Mesodermal cell (in vitro differentiated cells): ENCODE measurements at regions not wholly inside any gene's neighbourhood (a gene's known extent, or its start where the extent isn't known, plus 50 kb on each side); places are given as distances from the start of the nearest gene placed in this dataset.
"Not testable (repeated sequence)": the region's sequence is repeated elsewhere in the genome, so short reads cannot be mapped to it uniquely, and the experiment has no call there.

ENCODE experiments used
- H3K27ac ChIP-seq: 2 replicates; pipeline ENCODE4 v1.7.0; 2013; ENCODE audit warnings: mild to moderate bottlenecking, low read depth, low read length, moderate library complexity; ENCODE audit not compliant: severe bottlenecking
- H3K36me3 ChIP-seq: 2 replicates; pipeline ENCODE4 v1.7.1; 2013; ENCODE audit warnings: mild to moderate bottlenecking, low read length, moderate library complexity; ENCODE audit not compliant: control insufficient read depth, insufficient read depth
- H3K4me1 ChIP-seq: one replicate; pipeline ENCODE4 v1.7.1; 2013; ENCODE audit warnings: mild to moderate bottlenecking, low read length; ENCODE audit not compliant: insufficient read depth, control insufficient read depth, poor library complexity, severe bottlenecking
- H3K4me3 ChIP-seq: 2 replicates; pipeline ENCODE4 v1.7.0; 2013; ENCODE audit warnings: low read length, control low read depth, mild to moderate bottlenecking; ENCODE audit not compliant: insufficient read depth, poor library complexity, severe bottlenecking; ENCODE audit errors: extremely low read depth
- H3K9me3 ChIP-seq: 2 replicates; pipeline ENCODE4 v1.7.1; 2013; ENCODE audit warnings: mild to moderate bottlenecking, low read length, moderate library complexity; ENCODE audit not compliant: control insufficient read depth
- WGBS, 2 experiments: methylation state at CpG; one replicate each; pipeline ENCODE4 v1.1.5; 2013; ENCODE audit warnings: missing lambda C conversion rate in 2 of 2; ENCODE audit not compliant: insufficient coverage in 2 of 2; 5-methylcytosine and 5-hydroxymethylcytosine counted together

- no peak overlapping the region for H3K27ac ChIP-seq
Observed at GRCh38 chr10:57049096-57049495, 688.0 kb upstream of the ZWINT start.

GRCh38 chr10:57038531-57038930 is 677.5 kb upstream of the ZWINT start:
- Histone ChIP-seq H3K9me3 (no peaks in the 10 kb centered on the region), H3K4me3 (no peak overlapping the region), H3K36me3 (no peaks in the 10 kb centered on the region), H3K4me1 (no peaks in the 10 kb centered on the region), H3K27ac (no peak overlapping the region)
- 100% methylated on average over 1 of the region's 2 CpGs; no CpG with 5 or more reads in 1 of the 2 experiments for WGBS, 2 experiments

More at GRCh38 chr10:57049096-57049495, 688.0 kb upstream of the ZWINT start:
- Histone ChIP-seq H3K36me3 (no peaks in the 10 kb centered on the region), H3K9me3 (peaks cover 7% of the 10 kb centered on the region), H3K4me1 (no peaks in the 10 kb centered on the region), H3K4me3 (no peak overlapping the region)
- 83 to 100% methylated on average over 1 of the region's 2 CpGs for WGBS, 2 experiments

- peaks cover 7% of the 10 kb centered on the region for H3K9me3 ChIP-seq
- H3K36me3 ChIP-seq = no peaks in the 10 kb centered on the region
- 100% methylated on average over 1 of the region's 2 CpGs; no CpG with 5 or more reads in 1 of the 2 experiments for WGBS, 2 experiments
- H3K27ac ChIP-seq = no peak overlapping the region
- H3K4me3 ChIP-seq = no peak overlapping the region
- H3K4me1 ChIP-seq = no peaks in the 10 kb centered on the region
Observed at GRCh38 chr10:57035310-57035709, 674.3 kb upstream of the ZWINT start.

GRCh38 chr10:57032301-57032700 is 671.2 kb upstream of the ZWINT start:
- H3K4me3 ChIP-seq, H3K36me3 ChIP-seq, H3K9me3 ChIP-seq, H3K27ac ChIP-seq, H3K4me1 ChIP-seq: not testable (repeated sequence)
- WGBS, 2 experiments = 88 to 94% methylated on average over 4 to 5 of the region's 5 CpGs

- H3K27ac ChIP-seq = no peak overlapping the region
- 84 to 91% methylated on average over 4 of the region's 4 CpGs for WGBS, 2 experiments
- H3K4me3 ChIP-seq = no peak overlapping the region
- H3K36me3 ChIP-seq = no peaks in the 10 kb centered on the region
- H3K9me3 ChIP-seq = peaks cover 7% of the 10 kb centered on the region
- H3K4me1 ChIP-seq = no peaks in the 10 kb centered on the region
Observed at GRCh38 chr10:57031346-57031745, 670.3 kb upstream of the ZWINT start.

- H3K4me3 ChIP-seq = no peak overlapping the region
- H3K4me1 ChIP-seq = no peaks in the 10 kb centered on the region
- H3K27ac ChIP-seq = no peak overlapping the region
- H3K9me3 ChIP-seq = peaks cover 2% of the 10 kb centered on the region
- 100% methylated on average over 1 of the region's 1 CpG; no CpG with 5 or more reads in 1 of the 2 experiments for WGBS, 2 experiments
- H3K36me3 ChIP-seq = no peaks in the 10 kb centered on the region
Observed at GRCh38 chr10:57026307-57026706, 665.2 kb upstream of the ZWINT start.

GRCh38 chr10:57023626-57024025 is 662.6 kb upstream of the ZWINT start:
- H3K9me3 ChIP-seq = no peaks in the 10 kb centered on the region
- no peaks in the 10 kb centered on the region for H3K36me3 ChIP-seq
- H3K27ac ChIP-seq = no peak overlapping the region
- no peak overlapping the region for H3K4me3 ChIP-seq
- no CpG with 5 or more reads among the region's 1 CpG for WGBS, 2 experiments
- H3K4me1 ChIP-seq = no peaks in the 10 kb centered on the region

GRCh38 chr10:57018452-57018851 is 657.4 kb upstream of the ZWINT start:
- H3K9me3 ChIP-seq = no peaks in the 10 kb centered on the region
- no peaks in the 10 kb centered on the region for H3K36me3 ChIP-seq
- no CpG with 5 or more reads among the region's 1 CpG for WGBS, 2 experiments
- no peak overlapping the region for H3K4me3 ChIP-seq
- no peaks in the 10 kb centered on the region for H3K4me1 ChIP-seq
- no peak overlapping the region for H3K27ac ChIP-seq

GRCh38 chr10:57017356-57018037 is 656.4 kb upstream of the ZWINT start:
- 79 to 84% methylated on average over 5 to 7 of the region's 7 CpGs for WGBS, 2 experiments
- Histone ChIP-seq H3K36me3 (no peaks in the 10 kb centered on the region), H3K4me3 (no peak overlapping the region), H3K27ac (no peak overlapping the region), H3K4me1 (no peaks in the 10 kb centered on the region), H3K9me3 (no peaks in the 10 kb centered on the region)

GRCh38 chr10:57015595-57016318 is 654.7 kb upstream of the ZWINT start:
- no peak overlapping the region for H3K27ac ChIP-seq
- H3K4me1 ChIP-seq = no peaks in the 10 kb centered on the region
- H3K4me3 ChIP-seq = no peak overlapping the region
- H3K36me3 ChIP-seq = no peaks in the 10 kb centered on the region
- H3K9me3 ChIP-seq = no peaks in the 10 kb centered on the region
- WGBS, 2 experiments = 93 to 97% methylated on average over 13 of the region's 13 CpGs

GRCh38 chr10:57015187-57015586 is 654.1 kb upstream of the ZWINT start:
- Histone ChIP-seq H3K9me3 (no peaks in the 10 kb centered on the region), H3K27ac (no peak overlapping the region), H3K4me3 (no peak overlapping the region), H3K36me3 (no peaks in the 10 kb centered on the region), H3K4me1 (no peaks in the 10 kb centered on the region)
- 94 to 96% methylated on average over 6 to 7 of the region's 8 CpGs for WGBS, 2 experiments
